ENCODE measurements at regions not wholly inside any gene's neighbourhood (a gene's known extent, or its start where the extent isn't known, plus 50 kb on each side); places are given as distances from the start of the nearest gene placed in this dataset.

DNA sequence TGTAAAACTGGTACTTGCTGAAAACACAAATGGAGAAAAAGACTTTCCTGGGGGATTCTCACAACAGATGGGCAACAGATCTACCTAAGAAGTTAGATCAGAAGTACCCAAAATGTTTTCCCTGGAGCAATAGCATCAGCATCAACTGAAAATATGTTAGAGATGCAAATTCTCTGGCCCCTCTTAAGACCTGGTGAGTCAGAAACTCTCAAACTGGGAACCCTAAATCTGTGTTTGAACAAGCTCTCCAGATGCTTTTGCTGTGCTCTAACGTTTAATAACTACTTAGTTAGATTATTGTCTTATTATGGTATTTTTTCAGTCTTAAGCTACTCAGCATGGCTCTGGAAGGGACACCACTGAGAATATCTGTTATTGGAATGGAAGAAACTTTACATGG is 55.2 kb upstream of the TRPC3 start:
- no peaks in the 10 kb centered on the region for H3K4me1 ChIP-seq
- no peak for ATAC-seq
- TF ChIP-seq, protein P1, sequence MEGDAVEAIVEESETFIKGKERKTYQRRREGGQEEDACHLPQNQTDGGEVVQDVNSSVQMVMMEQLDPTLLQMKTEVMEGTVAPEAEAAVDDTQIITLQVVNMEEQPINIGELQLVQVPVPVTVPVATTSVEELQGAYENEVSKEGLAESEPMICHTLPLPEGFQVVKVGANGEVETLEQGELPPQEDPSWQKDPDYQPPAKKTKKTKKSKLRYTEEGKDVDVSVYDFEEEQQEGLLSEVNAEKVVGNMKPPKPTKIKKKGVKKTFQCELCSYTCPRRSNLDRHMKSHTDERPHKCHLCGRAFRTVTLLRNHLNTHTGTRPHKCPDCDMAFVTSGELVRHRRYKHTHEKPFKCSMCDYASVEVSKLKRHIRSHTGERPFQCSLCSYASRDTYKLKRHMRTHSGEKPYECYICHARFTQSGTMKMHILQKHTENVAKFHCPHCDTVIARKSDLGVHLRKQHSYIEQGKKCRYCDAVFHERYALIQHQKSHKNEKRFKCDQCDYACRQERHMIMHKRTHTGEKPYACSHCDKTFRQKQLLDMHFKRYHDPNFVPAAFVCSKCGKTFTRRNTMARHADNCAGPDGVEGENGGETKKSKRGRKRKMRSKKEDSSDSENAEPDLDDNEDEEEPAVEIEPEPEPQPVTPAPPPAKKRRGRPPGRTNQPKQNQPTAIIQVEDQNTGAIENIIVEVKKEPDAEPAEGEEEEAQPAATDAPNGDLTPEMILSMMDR (IDR thresholded peaks at IDR 0.05): no peak
- intact Hi-C loops (cut with DNase I): no loop called here
- 36 to 43% (median 41%) methylated on average over 1 of the region's 1 CpG for WGBS, 3 donors
- H3K9me3 ChIP-seq: no peaks in the 10 kb centered on the region
- no peak for DNase-seq
- H3K4me3 ChIP-seq: no peak overlapping the region
- no peaks in the 10 kb centered on the region for H3K27me3 ChIP-seq (ENCODE audit: insufficient read depth in 3 of 3, low read length in 2 of 3)
- H3K27ac ChIP-seq: no peak overlapping the region
- H3K36me3 ChIP-seq (ENCODE audit: insufficient read depth in 1 of 2, low read depth in 1 of 2): no peaks in the 10 kb centered on the region

DNA sequence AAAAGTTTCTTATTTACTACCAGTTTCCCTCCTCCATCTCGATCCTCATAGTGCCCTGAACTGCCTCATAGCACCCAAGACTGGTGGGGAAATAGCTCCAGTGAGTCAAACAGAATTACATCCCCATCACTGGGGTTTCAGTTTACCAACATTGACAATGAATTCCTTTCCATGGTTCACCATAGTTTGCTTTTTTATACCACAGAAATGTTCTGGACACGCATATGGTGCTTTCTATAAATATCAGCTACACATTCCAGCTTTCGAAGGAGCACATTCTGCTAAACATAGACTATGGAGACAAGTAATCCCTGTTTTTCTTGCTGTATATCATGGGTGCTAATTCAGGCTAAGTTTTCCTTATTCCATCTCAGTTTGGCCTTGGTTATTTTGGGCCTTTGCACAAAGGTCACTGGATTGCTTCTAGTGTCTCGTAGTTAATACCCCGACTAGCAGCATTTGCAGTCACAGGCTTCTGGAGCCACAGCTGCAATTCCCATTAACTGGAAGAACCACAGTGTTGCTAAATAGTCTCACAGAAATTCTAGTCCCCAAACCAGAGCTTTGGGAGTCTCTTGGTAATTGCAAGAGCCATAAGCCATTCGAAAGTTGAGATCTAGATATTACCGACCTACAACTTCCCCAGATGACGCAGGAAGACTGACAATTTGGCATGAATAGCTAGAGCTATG is 53.4 kb upstream of the TRPC3 start:
- WGBS, 3 donors: 43 to 48% (median 46%) methylated on average over 8 of the region's 8 CpGs
- peak in 2 of 4 donors; percentile 10 to 28 for ATAC-seq
- intact Hi-C loops (cut with DNase I): no loop called here

DNA sequence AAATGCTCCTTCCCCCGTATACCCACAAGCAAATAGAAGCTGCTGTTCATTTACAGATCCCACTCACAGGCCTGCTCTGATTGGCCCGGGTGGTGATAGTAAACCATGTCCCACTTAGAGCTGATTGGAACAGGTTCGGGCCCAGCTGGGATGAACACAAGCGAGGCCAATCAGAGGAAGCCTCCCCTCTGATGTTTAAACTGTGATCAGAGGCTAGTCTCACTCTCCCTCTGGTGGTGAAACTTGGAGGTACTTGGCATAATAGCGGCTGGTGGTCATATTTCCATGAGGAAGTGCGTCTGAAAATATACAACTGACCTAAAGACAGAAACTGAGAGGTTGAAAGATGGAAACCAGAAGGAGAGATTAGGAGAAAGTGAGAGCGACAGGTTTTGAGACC is 51.5 kb upstream of the TRPC3 start:
- 85 to 87% (median 85%) methylated on average over 7 of the region's 7 CpGs for WGBS, 3 donors
- no peaks in the 10 kb centered on the region for H3K9me3 ChIP-seq
- H3K27me3 ChIP-seq (ENCODE audit: insufficient read depth in 3 of 3, low read length in 2 of 3): no peaks in the 10 kb centered on the region
- DNase-seq: peak in 1 of 2 donors; percentile 31
- no peak overlapping the region for H3K4me3 ChIP-seq
- ATAC-seq: no peak
- H3K36me3 ChIP-seq (ENCODE audit: insufficient read depth in 1 of 2, low read depth in 1 of 2): no peaks in the 10 kb centered on the region
- no peaks in the 10 kb centered on the region for H3K4me1 ChIP-seq
- TF ChIP-seq, protein P1 (IDR thresholded peaks at IDR 0.05): no peak
- no peak overlapping the region for H3K27ac ChIP-seq
- intact Hi-C loops (cut with DNase I): no loop called here

More for the DNA sequence above, 53.4 kb upstream of the TRPC3 start:
- Histone ChIP-seq H3K9me3 (no peaks in the 10 kb centered on the region), H3K27ac (no peak overlapping the region), H3K4me3 (no peak overlapping the region), H3K27me3 (ENCODE audit: insufficient read depth in 3 of 3, low read length in 2 of 3) (no peaks in the 10 kb centered on the region), H3K4me1 (no peaks in the 10 kb centered on the region), H3K36me3 (ENCODE audit: insufficient read depth in 1 of 2, low read depth in 1 of 2) (no peaks in the 10 kb centered on the region)
- TF ChIP-seq, protein P1 (IDR thresholded peaks at IDR 0.05): no peak
- DNase-seq: no peak
